ENCODE measurements at regions not wholly inside any gene's neighbourhood (a gene's known extent, or its start where the extent isn't known, plus 50 kb on each side); places are given as distances from the start of the nearest gene placed in this dataset.
A peak's percentile ranks its signal among the peaks of the same experiment; 100 is the strongest.

DNA sequence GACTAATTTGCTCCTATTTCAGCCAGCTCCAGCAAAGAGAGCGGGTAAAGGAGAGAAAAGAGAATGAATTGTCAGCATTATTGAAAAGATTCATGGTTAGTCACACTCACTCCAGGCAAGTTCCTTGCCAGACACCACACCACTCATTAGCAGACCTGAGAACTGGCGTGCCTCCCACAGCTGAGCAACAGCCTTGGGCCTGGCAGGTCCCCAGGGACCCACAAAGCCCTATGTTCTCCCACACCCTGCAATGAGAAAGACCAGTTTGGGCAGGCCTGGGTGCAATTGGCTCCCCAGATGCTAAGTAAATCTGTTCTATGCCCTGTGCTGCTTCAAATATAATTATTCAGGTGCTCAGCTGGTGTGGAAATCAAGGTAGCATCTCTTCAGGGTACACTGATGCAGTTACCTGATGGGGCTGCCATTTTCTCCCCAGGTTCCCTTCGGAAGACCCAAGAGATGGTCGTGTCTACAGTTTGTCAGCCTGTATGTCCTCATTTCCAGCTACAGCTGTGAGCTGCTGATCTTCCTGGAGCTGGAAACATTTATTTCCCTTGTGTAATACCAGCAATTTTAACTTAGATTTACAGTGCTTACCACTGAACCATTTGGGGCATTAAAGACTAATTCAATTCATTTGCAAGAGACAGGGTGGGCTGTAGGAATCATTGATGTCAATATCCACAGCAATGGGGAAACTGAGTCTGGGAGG lies 405.0 kb downstream of the COG6 start:
- TF ChIP-seq, protein P1, sequence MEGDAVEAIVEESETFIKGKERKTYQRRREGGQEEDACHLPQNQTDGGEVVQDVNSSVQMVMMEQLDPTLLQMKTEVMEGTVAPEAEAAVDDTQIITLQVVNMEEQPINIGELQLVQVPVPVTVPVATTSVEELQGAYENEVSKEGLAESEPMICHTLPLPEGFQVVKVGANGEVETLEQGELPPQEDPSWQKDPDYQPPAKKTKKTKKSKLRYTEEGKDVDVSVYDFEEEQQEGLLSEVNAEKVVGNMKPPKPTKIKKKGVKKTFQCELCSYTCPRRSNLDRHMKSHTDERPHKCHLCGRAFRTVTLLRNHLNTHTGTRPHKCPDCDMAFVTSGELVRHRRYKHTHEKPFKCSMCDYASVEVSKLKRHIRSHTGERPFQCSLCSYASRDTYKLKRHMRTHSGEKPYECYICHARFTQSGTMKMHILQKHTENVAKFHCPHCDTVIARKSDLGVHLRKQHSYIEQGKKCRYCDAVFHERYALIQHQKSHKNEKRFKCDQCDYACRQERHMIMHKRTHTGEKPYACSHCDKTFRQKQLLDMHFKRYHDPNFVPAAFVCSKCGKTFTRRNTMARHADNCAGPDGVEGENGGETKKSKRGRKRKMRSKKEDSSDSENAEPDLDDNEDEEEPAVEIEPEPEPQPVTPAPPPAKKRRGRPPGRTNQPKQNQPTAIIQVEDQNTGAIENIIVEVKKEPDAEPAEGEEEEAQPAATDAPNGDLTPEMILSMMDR (IDR thresholded peaks at IDR 0.05; ENCODE audit: low read length) = no peak
- no peak for TF ChIP-seq EZH2 (IDR thresholded peaks at IDR 0.05; ENCODE audit: borderline replicate concordance, low read length)
- peaks cover 22% of the 10 kb centered on the region for H3K4me1 ChIP-seq (ENCODE audit: insufficient read depth, low read length, severe bottlenecking)
- no peaks in the 10 kb centered on the region for H3K27me3 ChIP-seq (ENCODE audit: insufficient read depth, low read length)
- H3F3A ChIP-seq (ENCODE audit: insufficient read depth, low read length) = no peaks in the 10 kb centered on the region
- no peaks in the 10 kb centered on the region for H3K36me3 ChIP-seq (ENCODE audit: insufficient read depth, low read length)
- H3K27ac ChIP-seq (ENCODE audit: low read depth, low read length, poor library complexity, severe bottlenecking) = peak overlapping the region; percentile 3
- peak overlapping the region; percentile 90; the same call in 1 of the 2 replicates for H2AFZ ChIP-seq (ENCODE audit: low read length)
- no peak overlapping the region for H3K4me3 ChIP-seq (ENCODE audit: low read depth, low read length, poor library complexity, severe bottlenecking)
- no peaks in the 10 kb centered on the region for H4K20me1 ChIP-seq (ENCODE audit: insufficient read depth, low read length)
- peak overlapping the region; percentile 40; the same call in 1 of the 2 replicates for H3K4me2 ChIP-seq (ENCODE audit: low read length)
- H3K9me3 ChIP-seq (ENCODE audit: low read length) = no peaks in the 10 kb centered on the region
- no peaks in the 10 kb centered on the region for H3K79me2 ChIP-seq (ENCODE audit: insufficient read depth, low read length)
- H3K9ac ChIP-seq (ENCODE audit: low read length) = no peak overlapping the region; the same call in 1 of the 2 replicates
- H3K9me2 ChIP-seq (ENCODE audit: low read depth, low read length) = no peaks in the 10 kb centered on the region

- H3K9ac ChIP-seq (ENCODE audit: low read length) = no peak overlapping the region
- no peak overlapping the region for H3K4me3 ChIP-seq (ENCODE audit: low read depth, low read length, poor library complexity, severe bottlenecking)
- H3K9me3 ChIP-seq (ENCODE audit: low read length) = no peaks in the 10 kb centered on the region
- H3K4me2 ChIP-seq (ENCODE audit: low read length) = no peak overlapping the region
- H2AFZ ChIP-seq (ENCODE audit: low read length) = no peak overlapping the region
- H4K20me1 ChIP-seq (ENCODE audit: insufficient read depth, low read length) = no peaks in the 10 kb centered on the region
- no peaks in the 10 kb centered on the region for H3K27me3 ChIP-seq (ENCODE audit: insufficient read depth, low read length)
- H3K9me2 ChIP-seq (ENCODE audit: low read depth, low read length) = no peaks in the 10 kb centered on the region
- H3K4me1 ChIP-seq (ENCODE audit: insufficient read depth, low read length, severe bottlenecking) = peaks cover 22% of the 10 kb centered on the region
- H3K79me2 ChIP-seq (ENCODE audit: insufficient read depth, low read length) = no peaks in the 10 kb centered on the region
- no peak for TF ChIP-seq EZH2 (IDR thresholded peaks at IDR 0.05; ENCODE audit: borderline replicate concordance, low read length)
- TF ChIP-seq, protein P1 (IDR thresholded peaks at IDR 0.05; ENCODE audit: low read length) = no peak
- H3K36me3 ChIP-seq (ENCODE audit: insufficient read depth, low read length) = no peaks in the 10 kb centered on the region
- no peak overlapping the region for H3K27ac ChIP-seq (ENCODE audit: low read depth, low read length, poor library complexity, severe bottlenecking)
- H3F3A ChIP-seq (ENCODE audit: insufficient read depth, low read length) = no peaks in the 10 kb centered on the region
Measured at GRCh38 chr13:40061466-40062450, 406.3 kb downstream of the COG6 start.

DNA sequence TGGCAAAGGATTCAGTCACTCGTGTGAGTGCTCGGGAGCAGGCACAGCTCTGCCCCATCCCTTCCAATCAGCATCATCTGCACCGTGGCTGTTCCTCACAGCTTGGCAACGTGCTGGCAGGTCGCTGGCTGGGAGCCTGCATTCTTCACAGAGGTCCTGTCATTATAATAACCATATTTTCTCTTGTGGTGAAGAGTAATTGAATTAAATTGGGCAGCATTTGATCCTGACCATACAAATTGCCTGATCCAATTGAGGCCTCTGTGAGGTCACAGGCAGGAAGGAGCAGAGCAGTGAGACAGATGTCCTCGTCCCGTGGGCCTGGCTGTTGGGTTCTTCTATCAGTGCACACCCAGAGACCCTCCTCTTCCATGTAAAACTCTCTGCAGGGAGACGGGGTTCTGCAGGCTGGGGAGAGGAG lies 407.8 kb downstream of the COG6 start:
- Histone ChIP-seq H2AFZ (ENCODE audit: low read length) (no peak overlapping the region), H3K9me2 (ENCODE audit: low read depth, low read length) (no peaks in the 10 kb centered on the region), H4K20me1 (ENCODE audit: insufficient read depth, low read length) (no peaks in the 10 kb centered on the region), H3K4me2 (ENCODE audit: low read length) (no peak overlapping the region), H3K36me3 (ENCODE audit: insufficient read depth, low read length) (no peaks in the 10 kb centered on the region), H3K9ac (ENCODE audit: low read length) (no peak overlapping the region), H3K4me3 (ENCODE audit: low read depth, low read length, poor library complexity, severe bottlenecking) (no peak overlapping the region), H3K27ac (ENCODE audit: low read depth, low read length, poor library complexity, severe bottlenecking) (no peak overlapping the region), H3K27me3 (ENCODE audit: insufficient read depth, low read length) (no peaks in the 10 kb centered on the region), H3K9me3 (ENCODE audit: low read length) (no peaks in the 10 kb centered on the region), H3K79me2 (ENCODE audit: insufficient read depth, low read length) (no peaks in the 10 kb centered on the region), H3K4me1 (ENCODE audit: insufficient read depth, low read length, severe bottlenecking) (peaks cover 22% of the 10 kb centered on the region), H3F3A (ENCODE audit: insufficient read depth, low read length) (no peaks in the 10 kb centered on the region)
- TF ChIP-seq, protein P1 (IDR thresholded peaks at IDR 0.05; ENCODE audit: low read length) = no peak
- TF ChIP-seq EZH2 (IDR thresholded peaks at IDR 0.05; ENCODE audit: borderline replicate concordance, low read length) = no peak
